NB4 (cell line): ENCODE measurements at regions not wholly inside any gene's neighbourhood (a gene's known extent, or its start where the extent isn't known, plus 50 kb on each side); places are given as distances from the start of the nearest gene placed in this dataset.
"Not testable (repeated sequence)": the region's sequence is repeated elsewhere in the genome, so short reads cannot be mapped to it uniquely, and the experiment has no call there.

Experiments
- DNase-seq: peaks from one replicate; pipeline ENCODE4 v3.0.0; 2010; ENCODE audit warnings: low read depth
- H3K4me3 ChIP-seq: one replicate; pipeline ENCODE4 v1.5.1; 2011; ENCODE audit warnings: mild to moderate bottlenecking, low read depth, low read length, moderate library complexity
- CTCF ChIP-seq: IDR thresholded peaks from one replicate; pipeline ENCODE4 v1.5.1; 2012; ENCODE audit warnings: low read depth, low read length
- MAX ChIP-seq: IDR thresholded peaks from 2 replicates; pipeline ENCODE4 v1.6.1; 2011; ENCODE audit warnings: low read depth, low read length
- MYC ChIP-seq: IDR thresholded peaks from 2 replicates; pipeline ENCODE4 v1.6.1; 2011; ENCODE audit warnings: low read depth, low read length
- POLR2A ChIP-seq: IDR thresholded peaks from 2 replicates; pipeline ENCODE4 v1.6.1; 2011; ENCODE audit warnings: mild to moderate bottlenecking; ENCODE audit not compliant: insufficient read length; ENCODE audit errors: extremely low read depth

GRCh38 chr2:101645886-101646285 lies 51.6 kb upstream of the MAP4K4 start:
- DNase-seq, H3K4me3 ChIP-seq: not testable (repeated sequence)

GRCh38 chr2:101644842-101645383 lies 52.6 kb upstream of the MAP4K4 start:
- no peak for DNase-seq
- H3K4me3 ChIP-seq: no peak overlapping the region
- TF ChIP-seq POLR2A (no peak), CTCF (no peak), MYC (no peak), MAX (no peak)

- no peak overlapping the region for H3K4me3 ChIP-seq
- no peak for DNase-seq
- TF ChIP-seq CTCF (no peak), MAX (no peak), POLR2A (no peak), MYC (no peak)
These were observed 54.4 kb upstream of the MAP4K4 start for GRCh38 chr2:101643004-101643524.

- TF ChIP-seq CTCF (no peak), POLR2A (no peak), MYC (no peak), MAX (no peak)
- H3K4me3 ChIP-seq: no peak overlapping the region
- no peak for DNase-seq
These were observed 58.5 kb upstream of the MAP4K4 start for GRCh38 chr2:101638817-101639605.

- DNase-seq: no peak
- no peak overlapping the region for H3K4me3 ChIP-seq
- TF ChIP-seq MAX: no peak
- TF ChIP-seq POLR2A: no peak
- no peak for TF ChIP-seq CTCF
- TF ChIP-seq MYC: no peak
These were observed 59.3 kb upstream of the MAP4K4 start for GRCh38 chr2:101638181-101638711.

- TF ChIP-seq MAX (no peak), POLR2A (no peak), CTCF (no peak), MYC (no peak)
- no peak for DNase-seq
- H3K4me3 ChIP-seq: no peak overlapping the region
These were observed 67.1 kb upstream of the MAP4K4 start for GRCh38 chr2:101630224-101630949.
